PC-9 (cell line): ENCODE measurements at regions not wholly inside any gene's neighbourhood (a gene's known extent, or its start where the extent isn't known, plus 50 kb on each side); places are given as distances from the start of the nearest gene placed in this dataset.

Experiments used
- EZH2 ChIP-seq: fragments of 200-600 bp; sonication (generic); IDR thresholded peaks from 2 replicates; pipeline ENCODE4 v1.8.0; 2017; ENCODE audit warnings: antibody characterized with exemption, low read depth
- TF ChIP-seq, protein P1 (sequence below): fragments of 200-600 bp; sonication (generic); conservative IDR thresholded peaks from 2 replicates; pipeline ENCODE4 v1.6.1; 2017; ENCODE audit warnings: mixed run types, antibody characterized with exemption, mild to moderate bottlenecking, moderate library complexity

- TF ChIP-seq, protein P1, sequence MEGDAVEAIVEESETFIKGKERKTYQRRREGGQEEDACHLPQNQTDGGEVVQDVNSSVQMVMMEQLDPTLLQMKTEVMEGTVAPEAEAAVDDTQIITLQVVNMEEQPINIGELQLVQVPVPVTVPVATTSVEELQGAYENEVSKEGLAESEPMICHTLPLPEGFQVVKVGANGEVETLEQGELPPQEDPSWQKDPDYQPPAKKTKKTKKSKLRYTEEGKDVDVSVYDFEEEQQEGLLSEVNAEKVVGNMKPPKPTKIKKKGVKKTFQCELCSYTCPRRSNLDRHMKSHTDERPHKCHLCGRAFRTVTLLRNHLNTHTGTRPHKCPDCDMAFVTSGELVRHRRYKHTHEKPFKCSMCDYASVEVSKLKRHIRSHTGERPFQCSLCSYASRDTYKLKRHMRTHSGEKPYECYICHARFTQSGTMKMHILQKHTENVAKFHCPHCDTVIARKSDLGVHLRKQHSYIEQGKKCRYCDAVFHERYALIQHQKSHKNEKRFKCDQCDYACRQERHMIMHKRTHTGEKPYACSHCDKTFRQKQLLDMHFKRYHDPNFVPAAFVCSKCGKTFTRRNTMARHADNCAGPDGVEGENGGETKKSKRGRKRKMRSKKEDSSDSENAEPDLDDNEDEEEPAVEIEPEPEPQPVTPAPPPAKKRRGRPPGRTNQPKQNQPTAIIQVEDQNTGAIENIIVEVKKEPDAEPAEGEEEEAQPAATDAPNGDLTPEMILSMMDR: no peak
- no peak for TF ChIP-seq EZH2
These were observed 183.0 kb downstream of the SAMD5 start for GRCh38 chr6:147691446-147691845.
